Pons (tissue), 1 donor: ENCODE measurements at regions not wholly inside any gene's neighbourhood (a gene's known extent, or its start where the extent isn't known, plus 50 kb on each side); places are given as distances from the start of the nearest gene placed in this dataset.
"Not testable (repeated sequence)": the region's sequence is repeated elsewhere in the genome, so short reads cannot be mapped to it uniquely, and the experiment has no call there.

Experiments used
- DNase-seq: peaks from one replicate; pipeline ENCODE4 v3.0.0-alpha.2; 2016; ENCODE audit warnings: low spot score

- DNase-seq, result no peak
Measured at GRCh38 chr5:39697881-39698280, 273.1 kb upstream of the DAB2 start.

GRCh38 chr5:39696672-39697398 is 272.1 kb upstream of the DAB2 start:
- DNase-seq, result no peak

GRCh38 chr5:39691993-39692392 is 267.2 kb upstream of the DAB2 start:
- DNase-seq, result no peak

GRCh38 chr5:39691136-39691535 is 266.4 kb upstream of the DAB2 start:
- DNase-seq, result no peak

- no peak for DNase-seq
Measured at GRCh38 chr5:39689919-39690318, 265.1 kb upstream of the DAB2 start.

GRCh38 chr5:39687924-39688323 is 263.1 kb upstream of the DAB2 start:
- DNase-seq, result not testable (repeated sequence)

GRCh38 chr5:39680213-39680612 is 255.4 kb upstream of the DAB2 start:
- no peak for DNase-seq

- no peak for DNase-seq
Measured at GRCh38 chr5:39678534-39678933, 253.8 kb upstream of the DAB2 start.

GRCh38 chr5:39675676-39676075 is 250.9 kb upstream of the DAB2 start:
- no peak for DNase-seq

GRCh38 chr5:39674209-39675082 is 249.7 kb upstream of the DAB2 start:
- DNase-seq, result no peak

GRCh38 chr5:39671561-39671961 is 246.8 kb upstream of the DAB2 start:
- no peak for DNase-seq

GRCh38 chr5:39670955-39671354 is 246.2 kb upstream of the DAB2 start:
- no peak for DNase-seq

GRCh38 chr5:39670391-39670790 is 245.6 kb upstream of the DAB2 start:
- DNase-seq, result no peak

- no peak for DNase-seq
Measured at GRCh38 chr5:39668980-39669379, 244.2 kb upstream of the DAB2 start.

GRCh38 chr5:39665328-39665727 is 240.5 kb upstream of the DAB2 start:
- no peak for DNase-seq

- DNase-seq, result no peak
Measured at GRCh38 chr5:39662945-39663344, 238.2 kb upstream of the DAB2 start.

- no peak for DNase-seq
Measured at GRCh38 chr5:39661026-39661779, 236.4 kb upstream of the DAB2 start.

- DNase-seq, result no peak
Measured at GRCh38 chr5:39660020-39660419, 235.2 kb upstream of the DAB2 start.

- no peak for DNase-seq
Measured at GRCh38 chr5:39658866-39659265, 234.1 kb upstream of the DAB2 start.

- DNase-seq, result no peak
Measured at GRCh38 chr5:39657943-39658342, 233.2 kb upstream of the DAB2 start.

GRCh38 chr5:39656600-39656999 is 231.8 kb upstream of the DAB2 start:
- DNase-seq, result no peak

GRCh38 chr5:39654715-39655114 is 229.9 kb upstream of the DAB2 start:
- DNase-seq, result no peak

- DNase-seq, result not testable (repeated sequence)
Measured at GRCh38 chr5:39652481-39652880, 227.7 kb upstream of the DAB2 start.
